ENCODE measurements at regions not wholly inside any gene's neighbourhood (a gene's known extent, or its start where the extent isn't known, plus 50 kb on each side); places are given as distances from the start of the nearest gene placed in this dataset.

GRCh38 chr2:611519-611918 lies 65.7 kb downstream of the TMEM18 start:
- no peak for DNase-seq (ENCODE audit: low read depth in 1 of 2, low spot score in 1 of 2)

- DNase-seq (ENCODE audit: low read depth in 1 of 2, low spot score in 1 of 2): no peak
These were observed 66.7 kb downstream of the TMEM18 start for GRCh38 chr2:610491-610890.

- no peak for DNase-seq (ENCODE audit: low read depth in 1 of 2, low spot score in 1 of 2)
These were observed 67.3 kb downstream of the TMEM18 start for GRCh38 chr2:609881-610280.

GRCh38 chr2:609449-609848 lies 67.8 kb downstream of the TMEM18 start:
- DNase-seq (ENCODE audit: low read depth in 1 of 2, low spot score in 1 of 2): no peak

- no peak for DNase-seq (ENCODE audit: low read depth in 1 of 2, low spot score in 1 of 2)
These were observed 68.5 kb downstream of the TMEM18 start for GRCh38 chr2:608711-609110.

GRCh38 chr2:608297-608696 lies 68.9 kb downstream of the TMEM18 start:
- DNase-seq (ENCODE audit: low read depth in 1 of 2, low spot score in 1 of 2): no peak

- DNase-seq (ENCODE audit: low read depth in 1 of 2, low spot score in 1 of 2): no peak
These were observed 69.5 kb downstream of the TMEM18 start for GRCh38 chr2:607709-608108.

- no peak for DNase-seq (ENCODE audit: low read depth in 1 of 2, low spot score in 1 of 2)
These were observed 70.0 kb downstream of the TMEM18 start for GRCh38 chr2:607172-607571.

- no peak for DNase-seq (ENCODE audit: low read depth in 1 of 2, low spot score in 1 of 2)
These were observed 71.3 kb downstream of the TMEM18 start for GRCh38 chr2:605674-606608.

GRCh38 chr2:604854-605524 lies 72.2 kb downstream of the TMEM18 start:
- no peak for DNase-seq (ENCODE audit: low read depth in 1 of 2, low spot score in 1 of 2)

GRCh38 chr2:604385-604784 lies 72.8 kb downstream of the TMEM18 start:
- DNase-seq (ENCODE audit: low read depth in 1 of 2, low spot score in 1 of 2): no peak

- DNase-seq (ENCODE audit: low read depth in 1 of 2, low spot score in 1 of 2): no peak
These were observed 73.3 kb downstream of the TMEM18 start for GRCh38 chr2:603869-604268.

GRCh38 chr2:603427-603826 lies 73.8 kb downstream of the TMEM18 start:
- no peak for DNase-seq (ENCODE audit: low read depth in 1 of 2, low spot score in 1 of 2)

GRCh38 chr2:602571-603359 lies 74.4 kb downstream of the TMEM18 start:
- no peak for DNase-seq (ENCODE audit: low read depth in 1 of 2, low spot score in 1 of 2)

GRCh38 chr2:601806-602455 lies 75.3 kb downstream of the TMEM18 start:
- no peak for DNase-seq (ENCODE audit: low read depth in 1 of 2, low spot score in 1 of 2)

GRCh38 chr2:601387-601698 lies 75.9 kb downstream of the TMEM18 start:
- DNase-seq (ENCODE audit: low read depth in 1 of 2, low spot score in 1 of 2): no peak

GRCh38 chr2:600542-601386 lies 76.4 kb downstream of the TMEM18 start:
- DNase-seq (ENCODE audit: low read depth in 1 of 2, low spot score in 1 of 2): no peak

- no peak for DNase-seq (ENCODE audit: low read depth in 1 of 2, low spot score in 1 of 2)
These were observed 77.6 kb downstream of the TMEM18 start for GRCh38 chr2:599601-600000.

GRCh38 chr2:598058-598802 lies 79.0 kb downstream of the TMEM18 start:
- DNase-seq (ENCODE audit: low read depth in 1 of 2, low spot score in 1 of 2): no peak

All from activated CD4-positive, alpha-beta T cell treated with anti-CD3 and anti-CD28 coated beads, Interleukin-2, amount 50 U/mL, for 24 hours (primary cell).